HG03432 (cell line): ENCODE measurements at regions not wholly inside any gene's neighbourhood (a gene's known extent, or its start where the extent isn't known, plus 50 kb on each side); places are given as distances from the start of the nearest gene placed in this dataset.
"Not testable (repeated sequence)": the region's sequence is repeated elsewhere in the genome, so short reads cannot be mapped to it uniquely, and the experiment has no call there.

Experiments
- ATAC-seq: cut with Tn5 transposase; IDR thresholded peaks from one replicate; pipeline ENCODE4 v1.9.1; 2021; ENCODE audit warnings: mild to moderate bottlenecking, moderate library complexity; ENCODE audit not compliant: unreplicated experiment

DNA sequence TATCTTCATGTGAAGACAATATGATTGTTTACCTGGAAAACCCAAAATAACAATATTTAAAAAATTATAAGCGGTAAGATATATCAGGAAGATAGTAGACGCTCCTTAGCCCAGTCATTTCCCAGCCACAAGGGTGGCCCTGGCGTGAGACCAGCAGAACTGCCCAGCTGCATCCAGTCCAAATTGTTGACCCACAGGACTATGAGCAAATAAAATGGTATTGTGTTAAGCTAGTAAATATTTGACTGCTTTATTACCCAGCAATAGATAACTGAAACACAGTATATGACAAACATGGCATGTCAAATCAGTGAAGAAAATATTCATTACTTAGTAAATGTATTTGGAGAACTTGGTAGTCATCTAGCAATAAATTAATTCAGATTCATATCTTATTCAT is 294.3 kb upstream of the SPAG17 start:
- ATAC-seq, result no peak

DNA sequence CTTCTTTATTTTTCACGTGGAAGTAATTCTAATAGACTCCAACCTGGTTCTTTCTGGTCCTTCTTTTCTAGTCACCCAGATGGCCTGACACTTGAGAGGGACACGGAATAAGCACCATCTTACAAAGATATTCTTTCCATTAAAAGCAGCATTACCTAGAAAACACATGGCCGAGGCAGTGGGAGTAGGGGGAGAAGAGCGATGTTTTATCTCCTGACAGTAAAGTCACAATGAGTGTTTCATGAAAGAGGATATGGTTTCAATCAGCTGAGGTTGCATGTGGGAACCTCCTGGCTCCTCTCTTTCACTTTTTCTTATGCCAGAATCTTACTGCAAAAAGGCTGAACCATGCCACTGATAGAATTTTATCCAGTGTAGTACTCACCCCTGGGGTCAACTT is 288.8 kb upstream of the SPAG17 start:
- ATAC-seq, result no peak

DNA sequence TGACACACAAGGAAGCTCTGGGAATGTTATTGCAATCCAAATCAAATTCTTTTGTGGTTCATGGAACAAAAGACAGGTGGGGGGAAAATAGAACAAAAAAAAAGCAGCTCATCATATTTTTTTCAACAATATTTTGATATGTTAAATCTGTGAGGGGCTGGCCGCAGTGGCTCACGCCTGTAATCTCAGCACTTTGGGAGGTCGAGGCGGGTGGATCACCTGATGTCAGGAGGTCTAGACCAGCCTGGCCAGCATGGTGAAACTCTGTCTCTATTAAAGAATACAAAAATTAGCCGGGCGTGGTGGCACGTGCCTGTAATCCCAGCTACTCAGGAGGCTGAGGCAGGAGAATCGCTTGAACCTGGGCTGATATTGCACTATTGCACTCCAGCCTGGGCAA is 279.4 kb upstream of the SPAG17 start:
- ATAC-seq, result not testable (repeated sequence)

DNA sequence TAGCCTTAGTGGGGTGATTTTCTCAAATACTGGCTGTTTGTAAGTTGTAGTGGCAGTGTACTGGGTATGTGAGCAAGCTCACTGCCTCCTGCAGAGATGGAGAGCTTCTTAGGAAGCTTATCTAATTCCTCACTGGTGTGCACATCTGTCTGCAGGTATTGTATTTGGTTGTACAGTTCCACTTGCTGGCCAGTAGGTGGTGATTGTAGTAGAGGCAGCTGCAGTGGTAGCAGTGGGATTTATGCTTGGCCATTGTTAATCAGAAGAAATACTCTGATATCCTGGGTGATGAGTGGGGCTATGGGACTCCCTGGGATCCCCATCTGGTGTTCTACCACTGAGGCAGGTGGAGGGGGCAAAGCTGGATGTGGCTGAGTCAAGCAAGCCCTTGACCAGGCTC is 276.1 kb upstream of the SPAG17 start:
- ATAC-seq, result no peak

DNA sequence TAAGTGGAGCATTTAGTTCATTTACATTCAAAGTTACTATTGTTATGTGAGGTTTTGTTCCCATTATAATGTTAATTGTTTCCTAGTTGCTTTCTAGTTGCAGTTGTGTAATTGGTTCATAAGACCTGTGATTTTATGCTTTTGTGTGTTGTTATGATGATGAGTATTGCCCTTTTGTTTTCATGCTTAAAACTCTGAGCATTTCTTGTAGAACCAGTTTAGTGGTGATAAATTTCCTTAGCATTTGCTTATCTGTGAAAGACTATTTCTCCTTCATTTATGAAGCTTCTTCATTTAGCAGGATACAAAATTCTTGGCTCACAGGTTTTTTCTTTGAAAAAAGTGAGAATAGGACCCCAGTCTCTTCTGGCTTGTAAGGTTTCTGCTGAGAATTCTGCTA is 274.8 kb upstream of the SPAG17 start:
- no peak for ATAC-seq

DNA sequence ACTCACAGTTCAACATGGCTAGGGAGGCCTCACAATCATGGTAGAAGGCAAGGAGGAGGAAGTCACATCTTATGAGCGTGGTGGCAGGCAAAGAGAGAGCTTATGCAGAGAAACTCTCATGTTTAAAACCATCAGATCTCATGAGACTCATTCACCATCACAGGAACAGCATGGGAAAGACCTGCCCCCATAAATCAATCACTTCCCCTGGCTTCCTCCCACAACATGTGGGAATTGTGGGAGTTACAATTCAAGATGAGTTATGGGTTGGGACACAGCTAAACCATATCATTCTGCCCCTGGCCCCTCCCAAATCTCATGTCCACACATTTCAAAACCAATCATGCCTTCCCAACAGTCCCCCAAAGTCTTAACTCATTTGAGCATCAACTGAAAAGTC is 268.8 kb upstream of the SPAG17 start:
- not testable (repeated sequence) for ATAC-seq

DNA sequence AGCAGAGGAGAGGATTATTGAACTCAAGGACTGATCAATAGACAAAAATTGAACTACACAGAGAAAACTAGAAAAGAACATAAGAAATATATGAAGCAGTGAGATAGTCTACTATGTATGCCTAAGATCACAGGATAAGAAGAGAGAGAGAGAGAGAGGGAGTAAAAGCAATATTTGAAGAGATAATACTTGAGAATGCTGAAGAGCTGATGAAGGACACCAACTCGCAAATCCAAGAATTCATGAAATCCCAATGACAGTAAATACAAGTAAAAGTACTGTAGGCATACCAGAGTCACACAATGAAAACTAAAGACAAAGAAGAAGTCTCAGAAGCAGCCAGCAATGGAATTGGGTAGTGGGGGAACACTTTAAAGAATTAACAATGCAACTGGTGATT is 260.1 kb upstream of the SPAG17 start:
- no peak for ATAC-seq

DNA sequence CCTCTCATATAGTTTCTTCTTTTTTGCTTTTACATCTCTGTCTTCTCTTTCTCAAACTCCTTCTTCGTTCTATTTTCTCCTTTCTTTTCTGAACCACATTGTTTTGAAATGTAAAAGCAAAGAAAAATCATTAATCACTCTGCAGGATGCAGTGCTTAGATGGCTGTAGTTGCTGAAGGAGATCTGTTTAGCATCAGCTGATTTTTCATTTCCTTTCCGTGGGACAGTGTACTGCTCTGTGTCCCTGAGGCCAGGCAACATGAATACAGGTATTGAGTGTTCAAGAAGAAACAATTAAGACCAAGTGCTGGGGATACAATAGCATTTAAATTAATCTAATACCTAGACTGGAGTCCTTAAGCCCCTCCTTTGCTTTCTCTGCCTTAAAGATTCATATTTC is 257.2 kb upstream of the SPAG17 start:
- no peak for ATAC-seq

DNA sequence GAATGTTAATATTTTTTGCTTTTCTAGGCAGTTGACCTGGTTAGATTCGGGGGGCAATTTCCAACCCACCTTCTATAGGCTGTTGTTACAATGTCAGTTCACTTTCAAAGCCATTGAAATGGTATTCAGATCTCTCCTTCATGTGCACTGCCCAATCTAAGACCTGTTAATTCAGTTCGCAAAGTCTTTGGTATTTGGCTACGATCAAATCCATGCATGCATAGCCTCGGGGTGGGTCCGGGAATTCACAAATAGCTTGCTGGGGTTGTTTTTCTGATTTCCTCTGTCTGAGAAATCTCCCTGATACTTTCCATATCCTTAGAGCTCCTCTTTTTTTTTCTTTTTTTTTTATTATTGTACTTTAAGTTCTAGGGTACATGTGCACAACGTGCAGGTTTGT is 252.6 kb upstream of the SPAG17 start:
- ATAC-seq, result no peak

DNA sequence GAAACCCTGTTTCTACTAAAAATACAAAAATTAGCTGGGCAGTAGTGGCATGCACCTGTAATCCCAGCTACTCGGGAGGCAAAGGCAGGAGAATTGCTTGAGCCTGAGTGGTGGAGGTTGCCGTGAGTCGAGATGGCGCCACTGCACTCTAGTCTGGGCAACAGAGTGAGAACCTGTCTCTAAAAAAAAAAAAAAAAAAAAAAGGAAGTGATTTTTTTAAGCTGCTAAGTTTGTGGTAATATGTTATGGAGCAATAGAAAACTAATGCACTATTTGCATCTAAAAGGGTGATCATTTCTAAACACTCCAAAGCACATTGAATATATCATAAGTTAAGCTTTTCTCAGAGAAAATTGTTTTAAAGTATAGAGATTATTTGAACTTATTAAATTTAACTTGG is 244.8 kb upstream of the SPAG17 start:
- ATAC-seq, result no peak

DNA sequence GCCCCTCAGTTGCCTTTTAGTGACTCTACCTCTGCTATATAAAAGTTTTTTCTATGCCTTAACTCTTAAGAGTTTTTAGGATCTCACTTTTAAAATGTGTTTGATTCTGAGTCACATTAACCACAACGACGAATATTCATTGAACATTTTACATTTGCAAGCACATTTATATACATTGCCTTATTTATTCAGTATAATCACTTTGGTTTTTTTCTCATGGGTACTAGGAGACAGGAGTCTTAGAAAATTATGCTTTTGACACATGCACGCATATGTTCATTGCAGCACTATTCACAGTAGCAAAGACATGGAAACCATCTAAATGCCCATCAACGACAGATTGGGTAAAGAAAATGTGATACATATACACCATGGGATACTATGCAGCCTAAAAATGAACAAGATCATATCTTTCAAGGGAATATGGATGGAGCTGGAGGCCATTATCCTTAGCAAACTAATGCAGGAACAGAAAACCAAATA is 236.9 kb upstream of the SPAG17 start:
- no peak for ATAC-seq

DNA sequence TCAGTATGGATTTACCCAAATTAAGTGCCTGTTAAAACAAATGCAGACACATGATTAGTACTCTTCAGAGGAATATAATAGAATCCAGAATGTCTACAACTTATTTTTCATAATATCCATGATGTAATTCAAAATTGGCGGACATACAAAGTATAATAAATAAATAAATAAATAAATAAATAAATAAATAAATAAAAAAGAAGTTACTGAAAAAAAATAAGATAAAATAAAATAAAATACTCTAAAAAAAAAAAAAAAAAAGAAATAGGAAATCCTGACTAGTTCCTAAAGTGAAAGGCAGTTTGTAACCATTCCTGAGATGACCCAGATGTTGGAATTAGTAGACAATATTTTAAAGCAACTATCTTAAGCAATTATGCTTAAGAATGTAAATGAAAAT is 219.0 kb upstream of the SPAG17 start:
- no peak for ATAC-seq

DNA sequence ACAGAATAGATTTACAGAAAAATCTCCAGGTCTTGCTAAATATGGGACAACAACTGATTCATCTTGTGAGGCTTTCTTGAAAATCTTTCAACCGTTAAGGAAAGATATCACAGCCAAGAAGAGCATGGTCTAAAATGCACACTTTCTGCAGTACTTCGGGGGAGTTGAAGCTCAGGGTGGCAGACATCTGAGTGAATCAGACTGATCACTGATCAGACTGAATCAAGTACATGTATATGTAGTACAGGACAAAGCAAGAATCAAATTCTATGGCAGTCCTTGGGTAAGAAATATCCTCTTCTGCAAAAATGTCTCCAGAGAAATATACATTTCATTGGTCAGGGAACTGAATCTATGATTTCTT is 212.4 kb upstream of the SPAG17 start:
- no peak for ATAC-seq

DNA sequence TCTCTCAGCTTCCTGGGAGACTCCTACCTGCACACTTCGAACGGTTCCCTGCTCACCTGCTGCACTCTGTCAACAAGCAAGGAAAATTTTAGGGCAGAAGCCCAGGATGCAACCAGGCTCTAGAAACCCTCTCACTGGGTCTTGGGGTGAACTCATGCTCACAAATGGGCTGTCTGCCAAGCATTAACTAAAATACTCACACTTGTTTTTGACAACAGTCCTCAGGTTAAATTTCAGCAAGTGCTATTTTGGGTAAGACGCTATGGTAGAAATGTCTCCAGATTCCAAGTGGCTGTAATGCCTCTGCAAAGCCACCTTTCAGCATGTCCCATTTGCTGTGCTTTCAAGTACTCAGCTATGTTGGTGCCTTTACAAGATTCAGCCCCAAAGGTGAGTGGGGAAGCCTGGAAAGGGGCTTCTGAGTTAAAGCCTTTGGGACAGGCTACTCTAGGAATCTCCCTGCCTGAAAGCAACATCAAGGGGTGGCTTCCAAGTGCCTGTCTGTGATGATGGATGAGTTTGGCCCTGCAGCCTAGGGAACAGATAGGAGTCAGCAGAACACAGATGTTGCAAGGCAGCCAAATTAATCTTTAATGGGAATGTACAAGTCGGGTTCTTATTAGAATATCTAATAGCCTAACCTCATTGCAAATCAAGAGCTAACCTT is 211.9 kb upstream of the SPAG17 start:
- no peak for ATAC-seq

DNA sequence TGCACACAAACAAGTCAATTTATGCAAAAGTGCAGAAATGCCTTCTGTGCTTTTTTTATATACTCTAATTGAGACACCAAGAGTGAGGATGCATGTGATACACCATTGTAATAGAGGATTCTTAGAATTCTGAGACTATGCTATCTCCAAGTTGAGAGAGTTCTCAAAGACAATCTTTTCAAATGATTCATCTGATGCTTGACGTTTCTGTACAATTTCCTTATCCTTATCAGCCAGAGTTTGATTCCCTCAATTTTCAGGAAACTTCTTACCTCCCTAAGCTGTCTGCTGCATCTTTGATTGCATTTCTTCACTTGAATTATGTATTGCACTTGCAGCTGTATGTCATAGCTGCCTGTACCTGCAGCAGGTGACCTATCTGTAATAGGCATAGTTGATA is 211.3 kb upstream of the SPAG17 start:
- ATAC-seq, result no peak

DNA sequence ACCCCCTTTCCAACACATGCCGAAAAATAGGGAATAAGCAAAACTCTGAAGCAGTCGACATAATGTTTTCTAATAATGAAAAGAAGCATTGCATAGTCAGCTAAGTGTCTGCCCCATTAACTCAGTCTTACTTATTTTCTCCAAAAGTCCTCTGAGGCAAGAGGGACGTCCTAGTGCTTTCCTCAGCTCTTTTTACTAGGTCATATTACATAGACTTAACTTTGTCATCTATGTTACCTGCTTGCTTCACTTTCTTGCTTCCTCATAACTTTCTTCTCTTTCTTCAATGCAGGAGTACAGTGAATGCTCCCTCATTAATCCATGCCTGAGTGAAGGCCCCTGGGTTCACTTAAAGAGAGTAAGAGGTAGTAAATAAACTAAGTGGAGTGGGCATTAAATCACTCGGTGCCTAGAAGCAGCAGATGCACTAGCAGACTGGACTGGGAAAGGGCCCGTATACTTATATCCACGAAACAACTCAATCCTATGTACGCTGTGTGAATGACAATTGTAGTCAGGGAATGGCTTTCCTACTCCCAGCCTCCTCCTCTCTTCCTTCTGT is 210.5 kb upstream of the SPAG17 start:
- ATAC-seq, result no peak

DNA sequence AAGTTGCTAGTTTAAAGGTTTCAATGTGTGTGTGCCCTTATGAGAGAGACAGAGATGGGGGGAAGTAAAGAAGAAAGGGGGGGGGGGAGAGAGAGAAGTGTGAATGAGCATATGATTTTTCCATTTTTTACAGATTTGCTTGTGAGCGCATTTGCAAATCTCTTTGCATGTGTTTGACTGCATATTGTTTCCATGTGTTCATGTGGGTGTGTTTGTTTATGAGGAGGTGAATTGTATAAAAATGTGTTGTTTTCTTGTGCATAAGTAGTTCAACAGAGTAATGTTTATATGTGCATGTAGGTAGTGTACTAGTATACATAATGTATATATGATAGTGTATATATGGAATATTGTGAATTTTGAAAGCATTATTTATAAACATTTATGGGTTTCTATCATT is 205.9 kb upstream of the SPAG17 start:
- ATAC-seq, result no peak

DNA sequence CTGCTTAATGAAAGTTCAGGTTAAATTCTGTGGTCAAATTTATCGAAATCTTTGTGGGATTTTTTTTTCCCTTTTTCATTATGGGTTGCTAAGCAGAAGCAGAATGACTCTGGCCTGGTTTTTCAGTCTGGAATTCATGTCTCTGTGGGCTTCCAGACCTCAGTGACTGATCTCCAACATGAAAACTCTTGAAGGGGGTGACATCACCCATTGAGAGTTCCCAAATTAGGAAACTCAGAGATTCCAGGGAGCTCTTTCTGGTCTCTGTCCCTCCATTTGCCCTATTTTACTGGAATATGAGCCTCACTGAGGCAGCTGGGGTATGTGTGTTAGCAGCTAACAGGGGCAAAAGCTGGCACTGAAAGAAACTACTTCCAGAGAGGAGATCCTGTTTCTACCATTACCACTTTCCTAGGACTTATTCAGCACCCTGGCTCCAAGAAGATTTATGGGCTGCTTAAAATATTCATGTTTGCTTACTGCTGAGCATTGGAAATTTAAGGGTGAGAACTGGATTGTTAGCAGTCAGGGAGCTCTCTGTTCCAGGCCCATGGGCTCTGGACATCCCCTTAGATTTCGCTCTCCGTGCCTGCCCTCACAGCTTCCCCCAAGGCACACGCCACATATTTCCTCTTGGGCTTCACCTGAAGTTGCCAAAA is 203.4 kb upstream of the SPAG17 start:
- no peak for ATAC-seq

DNA sequence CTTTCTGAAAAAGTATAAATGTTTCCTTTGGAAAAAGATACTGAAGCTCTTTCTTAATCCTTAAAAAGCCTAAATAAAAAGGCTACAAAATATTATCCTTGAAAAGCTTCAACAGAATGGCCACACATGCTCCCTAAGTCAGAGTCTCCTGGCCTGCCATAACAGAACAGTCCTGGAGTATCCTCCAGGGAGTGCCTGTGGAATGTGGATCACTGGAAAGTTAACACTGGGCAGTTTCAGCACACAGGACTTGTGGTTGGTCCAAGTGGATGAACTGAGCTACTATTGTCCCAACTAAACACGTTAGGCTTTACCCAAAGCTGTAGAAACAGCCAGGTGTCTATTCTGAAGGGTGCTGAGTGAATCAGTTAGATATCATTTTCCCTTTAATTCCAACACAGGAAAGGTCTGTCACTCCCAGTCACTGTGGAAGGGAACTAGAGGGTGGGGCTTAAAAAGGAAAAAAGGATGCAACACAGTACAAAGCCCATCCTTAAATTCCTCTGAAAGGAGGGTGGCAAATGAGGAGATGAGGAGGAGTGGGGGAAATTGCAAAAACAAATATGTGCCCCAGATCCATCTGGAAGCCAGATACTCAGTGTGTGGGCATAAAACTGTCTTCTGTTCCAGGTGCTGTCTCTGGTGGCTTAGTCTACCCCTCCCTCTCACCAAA is 196.3 kb upstream of the SPAG17 start:
- no peak for ATAC-seq

DNA sequence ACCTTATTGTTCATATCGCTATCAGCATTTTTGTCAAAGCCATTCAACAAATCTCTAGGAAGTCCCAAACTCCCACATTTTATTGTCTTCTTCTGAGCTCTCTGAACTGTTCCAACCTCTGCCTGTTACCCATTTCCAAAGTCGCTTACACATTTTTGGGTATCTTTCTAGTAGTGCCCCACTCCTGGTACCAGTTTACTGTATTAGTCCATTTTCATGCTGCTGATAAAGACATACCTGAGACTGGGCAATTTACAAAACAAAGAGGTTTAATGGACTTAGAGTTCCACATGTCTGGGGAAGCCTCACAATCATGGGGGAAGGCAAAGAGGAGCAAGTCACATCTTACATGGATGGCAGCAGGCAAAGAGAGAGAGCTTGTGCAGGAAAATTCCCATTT is 192.2 kb upstream of the SPAG17 start:
- not testable (repeated sequence) for ATAC-seq

DNA sequence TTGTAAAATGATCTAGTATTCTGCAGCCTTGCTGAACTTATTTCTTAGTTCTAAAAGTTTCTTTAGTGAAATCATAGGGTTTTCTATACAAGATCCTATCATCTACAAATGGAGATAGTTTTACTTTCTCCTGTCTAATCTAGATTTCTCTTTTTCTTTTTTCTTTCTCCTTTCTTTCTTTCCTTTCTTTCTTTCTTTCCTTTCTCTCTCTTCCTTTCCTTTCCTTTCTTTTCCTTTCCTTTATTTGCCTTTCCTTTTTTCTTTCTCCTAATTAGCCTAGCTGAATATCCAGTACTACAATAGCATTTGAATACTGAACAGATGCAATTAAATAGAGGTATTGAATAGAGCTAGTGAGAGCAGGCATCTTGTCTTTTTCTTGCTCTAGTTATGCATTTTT is 186.6 kb upstream of the SPAG17 start:
- no peak for ATAC-seq

DNA sequence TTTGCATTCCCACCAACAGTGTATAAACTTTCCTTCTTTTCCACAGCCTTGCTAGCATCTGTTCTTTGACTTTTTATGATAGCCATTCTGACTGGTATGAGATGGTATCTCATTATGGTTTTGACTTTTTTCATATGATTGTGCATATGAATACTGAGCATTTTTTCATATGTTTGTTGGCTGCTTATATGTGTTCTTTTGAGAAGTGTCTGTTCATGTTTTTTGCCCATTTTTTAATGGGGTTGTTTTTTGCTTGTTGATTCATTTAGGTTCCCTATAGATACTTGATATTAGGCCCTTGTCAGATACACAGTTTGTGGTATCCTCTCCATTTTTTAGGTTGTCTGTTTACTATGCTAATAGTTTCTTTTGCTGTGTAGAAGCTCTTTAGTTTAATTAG is 185.8 kb upstream of the SPAG17 start:
- no peak for ATAC-seq
